ENCODE measurements at regions not wholly inside any gene's neighbourhood (a gene's known extent, or its start where the extent isn't known, plus 50 kb on each side); places are given as distances from the start of the nearest gene placed in this dataset.

- TF ChIP-seq CTCF (conservative IDR thresholded peaks at IDR 0.05; ENCODE audit: low read length): no peak
- TF ChIP-seq EZH2phosphoT487 (IDR thresholded peaks at IDR 0.05; ENCODE audit: borderline replicate concordance, low read depth, low read length): no peak
Measured at GRCh38 chr2:211117026-211117425, 560.6 kb downstream of the CPS1 start.
